ENCODE measurements at regions not wholly inside any gene's neighbourhood (a gene's known extent, or its start where the extent isn't known, plus 50 kb on each side); places are given as distances from the start of the nearest gene placed in this dataset.
"Not testable (repeated sequence)": the region's sequence is repeated elsewhere in the genome, so short reads cannot be mapped to it uniquely, and the experiment has no call there.

DNA sequence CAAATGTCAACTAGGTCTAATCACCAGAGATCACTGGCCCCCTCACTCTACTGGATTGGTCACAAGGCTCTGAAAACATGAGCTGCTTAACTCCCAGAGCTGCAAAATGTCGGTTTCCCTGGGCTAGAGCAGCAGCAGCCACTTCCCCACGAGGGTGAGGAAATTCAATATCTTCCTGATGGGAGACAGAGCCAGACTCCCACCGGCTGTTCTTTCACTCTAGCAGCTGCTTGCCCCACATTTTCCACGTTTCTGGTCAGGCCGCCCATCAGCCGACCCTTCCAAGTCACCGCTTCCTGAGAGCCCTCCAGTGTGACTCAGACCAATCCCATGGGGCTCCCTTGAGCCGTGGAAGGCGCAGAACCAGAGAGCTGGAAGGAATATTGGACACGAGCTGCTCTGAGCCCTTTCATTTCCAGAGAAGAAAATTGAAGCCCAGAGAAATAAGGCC, 227.0 kb downstream of the ADAMTS15 start:
- no peak for DNase-seq (ENCODE audit: low read depth)

- no peak for DNase-seq (ENCODE audit: low read depth)
These were observed 227.5 kb downstream of the ADAMTS15 start for GRCh38 chr11:130675917-130676316.

DNA sequence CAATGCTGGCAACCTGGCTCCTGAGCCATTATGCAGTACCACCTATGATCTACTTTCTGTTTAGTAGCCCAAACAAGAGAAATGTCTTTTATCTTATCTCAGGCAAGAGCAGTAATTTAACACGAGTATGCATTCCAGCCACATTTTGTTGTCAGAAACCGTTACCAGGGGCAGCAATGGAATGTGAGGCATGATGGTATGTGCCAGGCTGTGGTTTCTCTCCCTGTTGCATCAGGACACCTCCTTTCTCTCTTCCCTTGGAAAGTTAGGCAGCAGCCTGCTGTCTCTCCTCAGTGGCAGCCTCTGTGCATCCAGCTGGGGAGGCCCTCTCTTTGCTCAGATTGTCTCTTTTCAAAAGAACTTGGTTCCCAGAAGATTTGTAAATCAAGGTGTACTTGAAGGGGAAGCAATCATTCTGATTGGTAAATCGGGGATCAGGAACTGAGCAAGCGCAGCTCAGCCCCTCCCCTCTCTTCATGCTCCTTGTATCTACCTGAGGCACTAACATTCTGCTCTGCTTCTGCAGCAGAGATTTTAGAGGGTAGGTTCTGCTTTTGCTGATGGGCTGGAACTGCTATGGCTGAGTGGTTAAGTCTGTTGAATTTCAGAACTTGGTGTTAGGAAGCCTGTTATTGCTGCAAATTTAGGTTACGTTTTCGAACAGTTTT, 229.2 kb downstream of the ADAMTS15 start:
- peak; percentile 46 for DNase-seq (ENCODE audit: low read depth)

GRCh38 chr11:130679247-130679646, 230.8 kb downstream of the ADAMTS15 start:
- no peak for DNase-seq (ENCODE audit: low read depth)

DNA sequence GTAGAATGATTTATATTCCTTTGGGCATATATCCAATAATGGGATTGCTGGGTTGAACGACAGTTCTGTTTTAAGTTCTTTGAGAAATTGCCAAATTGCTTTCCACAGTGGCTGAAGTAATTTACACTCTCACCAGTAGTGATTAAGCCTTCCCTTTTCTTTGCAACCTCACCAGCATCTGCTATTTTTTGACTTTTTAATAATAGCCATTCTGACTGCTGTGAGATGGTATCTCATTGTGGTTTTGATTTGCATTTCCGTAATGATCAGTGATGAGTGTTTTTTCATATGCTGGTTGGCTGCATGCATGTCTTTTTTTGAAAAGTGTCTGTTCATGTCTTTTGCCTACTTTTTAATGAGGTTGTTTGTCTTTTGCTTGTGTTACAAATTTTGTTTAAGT, 233.8 kb downstream of the SNX19 start:
- DNase-seq (ENCODE audit: low read depth), result not testable (repeated sequence)

- DNase-seq (ENCODE audit: low read depth), result no peak
These were observed 226.9 kb downstream of the SNX19 start for GRCh38 chr11:130689222-130689908.

DNA sequence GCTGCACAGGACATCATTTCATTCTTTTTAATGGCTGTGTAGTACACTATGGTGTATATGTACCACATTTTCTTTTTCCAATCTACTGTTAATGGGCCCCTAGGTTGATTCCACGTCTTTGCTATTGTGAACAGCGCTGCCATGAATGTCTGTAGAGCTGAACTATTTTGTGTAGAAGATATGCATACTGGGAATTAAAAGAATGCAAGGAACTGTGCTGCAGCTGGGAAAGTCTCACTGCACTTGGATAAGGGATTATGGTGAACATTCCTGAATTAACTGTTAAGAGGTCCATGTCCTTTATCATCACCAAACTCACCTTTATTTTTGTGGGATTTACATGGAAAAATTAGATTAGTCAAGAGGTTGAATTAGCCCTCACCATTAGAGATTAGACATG, 224.7 kb downstream of the SNX19 start:
- no peak for DNase-seq (ENCODE audit: low read depth)

DNA sequence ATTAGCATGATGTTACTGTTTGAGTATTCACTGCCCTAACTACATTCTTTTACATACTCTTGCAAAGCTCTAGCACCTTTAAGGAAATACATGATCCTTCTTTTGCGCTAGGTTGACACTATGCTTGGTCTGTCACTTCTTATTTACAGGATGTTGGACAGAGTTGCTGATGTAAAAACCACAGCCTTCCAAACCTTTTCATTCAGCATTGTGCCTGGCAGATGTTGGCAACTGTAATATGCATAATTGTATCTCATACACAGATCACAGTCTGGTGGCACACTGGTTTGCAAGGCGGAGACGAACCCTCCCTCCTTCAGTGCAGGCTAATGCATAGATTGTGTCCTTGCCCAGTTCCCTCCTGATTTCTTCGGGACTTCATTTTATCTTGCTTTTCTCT, 224.1 kb downstream of the SNX19 start:
- no peak for DNase-seq (ENCODE audit: low read depth)

GRCh38 chr11:130693543-130693942, 222.7 kb downstream of the SNX19 start:
- DNase-seq (ENCODE audit: low read depth), result no peak

GRCh38 chr11:130694488-130695045, 221.7 kb downstream of the SNX19 start:
- DNase-seq (ENCODE audit: low read depth), result no peak

DNA sequence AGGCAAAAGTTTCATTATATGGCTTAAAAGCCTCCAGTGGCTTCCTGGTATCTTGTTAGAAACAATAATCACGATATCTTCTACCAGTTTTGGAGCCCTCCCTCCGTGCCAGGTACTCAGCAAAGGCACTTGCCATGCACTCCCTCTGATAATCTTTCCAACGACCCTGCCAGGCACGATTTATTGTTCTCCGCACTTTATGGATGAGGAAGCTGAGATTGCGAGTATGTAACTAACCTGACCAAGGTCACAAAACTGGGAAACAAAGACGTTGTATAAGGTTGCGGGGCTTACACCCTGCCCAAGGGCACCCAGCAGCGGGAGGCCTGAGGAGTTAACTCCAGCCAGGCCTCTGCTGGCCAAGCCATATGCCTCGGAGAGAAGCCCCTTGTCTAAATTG, 218.1 kb downstream of the SNX19 start:
- no peak for DNase-seq (ENCODE audit: low read depth)

GRCh38 chr11:130699561-130699960, 216.7 kb downstream of the SNX19 start:
- DNase-seq (ENCODE audit: low read depth), result no peak

DNA sequence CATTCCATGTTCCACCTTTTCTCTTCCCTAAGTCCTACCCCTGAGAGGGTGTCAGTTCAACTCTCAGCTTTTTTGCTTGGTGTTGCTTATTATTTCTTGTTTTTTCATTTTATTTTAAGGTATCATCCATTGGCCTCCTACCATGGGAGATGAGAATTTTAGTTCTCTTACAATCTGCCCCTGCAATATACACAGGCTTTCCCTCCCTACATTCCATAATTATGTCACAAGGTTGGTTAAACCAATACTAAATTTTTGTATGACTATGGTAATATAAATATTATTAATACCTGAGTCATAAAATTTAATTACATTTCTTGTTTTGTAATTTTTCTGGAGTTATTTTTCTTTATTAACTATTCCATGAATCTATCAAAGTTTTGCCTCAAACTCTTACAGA, 216.2 kb downstream of the SNX19 start:
- DNase-seq (ENCODE audit: low read depth), result no peak

DNA sequence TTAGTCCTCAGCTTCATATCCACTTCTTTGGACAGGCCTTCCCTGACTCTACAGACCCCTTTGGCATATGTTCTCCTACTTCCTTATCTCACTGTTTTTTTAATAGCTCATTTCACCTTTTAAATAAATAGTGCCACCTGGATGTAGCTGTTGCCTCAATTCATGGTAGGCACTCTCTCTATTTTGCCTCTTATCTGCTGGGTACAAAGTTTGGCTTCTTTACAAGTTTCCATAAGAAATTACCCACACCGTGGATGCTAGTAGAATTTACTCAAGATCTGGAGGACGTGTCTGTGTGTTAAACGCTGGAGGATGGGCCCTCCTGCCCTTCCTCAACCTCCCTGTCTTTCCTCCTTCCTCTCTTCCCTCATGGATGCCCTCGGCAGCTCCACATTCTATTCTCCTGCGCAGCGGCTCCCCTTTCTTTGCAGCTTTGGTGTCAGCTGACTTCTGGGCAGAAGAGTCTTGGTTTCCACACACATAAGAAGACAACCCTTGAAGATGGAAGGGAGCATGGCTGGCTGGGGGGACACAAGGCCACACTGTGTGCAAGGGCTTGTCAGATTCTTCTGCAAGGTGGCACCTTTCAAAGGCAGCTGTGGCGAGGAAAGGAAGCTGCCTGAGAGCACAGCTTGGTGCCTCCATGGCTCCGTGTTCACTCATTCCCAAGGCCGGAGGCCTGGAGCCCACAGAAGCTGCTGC, 212.6 kb downstream of the SNX19 start:
- no peak for DNase-seq (ENCODE audit: low read depth)

DNA sequence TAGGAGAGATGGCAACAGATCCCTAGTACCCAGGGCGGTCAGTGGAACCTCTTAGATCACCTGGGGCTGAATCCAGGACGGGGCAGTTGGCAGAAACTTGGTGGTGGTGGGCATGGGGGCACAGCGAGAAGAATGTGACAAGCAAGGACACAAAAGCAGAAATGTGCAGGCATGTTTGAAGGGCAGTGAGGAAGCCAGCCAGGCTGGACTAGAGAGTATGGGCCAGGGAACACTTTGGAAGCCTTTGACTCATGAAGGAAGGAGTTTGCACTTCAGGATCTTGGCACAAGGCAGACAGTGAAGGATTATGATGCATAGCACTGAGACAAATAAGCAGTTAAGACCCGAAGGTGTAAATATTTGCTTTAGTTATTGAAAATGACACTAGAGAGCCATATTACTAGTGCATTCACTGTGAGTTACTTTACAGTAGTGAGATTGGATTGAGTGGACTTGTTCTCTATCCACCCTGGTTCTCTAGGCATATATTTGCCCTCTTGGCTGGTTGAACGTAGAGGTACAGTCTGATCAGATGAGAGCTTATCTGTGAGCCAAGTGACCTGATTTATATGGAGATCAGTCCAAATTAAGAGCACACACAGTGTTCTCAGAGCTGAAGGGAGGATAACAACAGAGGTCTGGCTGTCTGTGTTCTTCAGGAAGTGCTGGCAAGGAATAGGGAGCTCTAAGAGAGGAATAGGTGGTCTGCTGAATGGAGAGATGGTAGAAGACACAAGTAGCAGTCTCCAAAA, 210.4 kb downstream of the SNX19 start:
- DNase-seq (ENCODE audit: low read depth), result no peak

DNA sequence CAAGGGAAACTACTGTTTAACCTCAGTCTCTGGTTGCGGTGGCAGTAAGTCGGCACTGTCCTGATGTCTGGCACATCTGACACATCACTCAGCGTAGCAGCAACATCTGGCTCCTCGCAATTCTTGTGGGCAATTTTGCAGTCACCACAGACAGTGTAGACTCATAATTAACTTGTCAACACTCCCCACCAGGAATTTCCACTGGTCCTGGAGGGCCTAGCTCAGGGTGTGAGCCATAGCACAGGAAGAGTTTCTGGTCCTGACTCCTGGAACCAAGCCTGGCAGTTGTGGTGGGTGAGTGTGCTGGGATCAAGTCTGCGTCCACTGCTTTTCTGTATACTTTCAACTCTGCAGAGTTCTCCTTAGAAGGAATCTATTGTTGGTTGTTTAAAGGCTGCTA, 209.7 kb downstream of the SNX19 start:
- peak; percentile 74 for DNase-seq (ENCODE audit: low read depth)

DNA sequence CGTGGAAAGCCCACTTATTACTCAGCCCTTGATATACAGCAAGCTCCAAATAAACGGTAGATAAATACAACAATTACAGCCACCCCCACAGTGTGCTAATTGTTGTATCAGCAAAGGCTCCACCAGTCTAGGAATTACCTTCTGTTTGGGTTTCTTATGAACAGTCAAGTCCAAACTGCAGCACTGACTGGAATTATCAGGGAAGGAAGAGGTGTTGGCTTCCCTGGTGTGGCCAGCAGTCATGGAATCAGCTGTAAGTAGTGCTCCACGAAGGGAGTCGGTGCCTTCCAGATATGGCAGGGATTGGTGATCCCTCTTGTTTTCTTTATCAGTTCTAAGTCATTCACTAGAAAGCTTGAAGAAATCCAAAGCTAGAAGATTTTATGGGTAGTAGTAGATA, 209.1 kb downstream of the SNX19 start:
- no peak for DNase-seq (ENCODE audit: low read depth)

DNA sequence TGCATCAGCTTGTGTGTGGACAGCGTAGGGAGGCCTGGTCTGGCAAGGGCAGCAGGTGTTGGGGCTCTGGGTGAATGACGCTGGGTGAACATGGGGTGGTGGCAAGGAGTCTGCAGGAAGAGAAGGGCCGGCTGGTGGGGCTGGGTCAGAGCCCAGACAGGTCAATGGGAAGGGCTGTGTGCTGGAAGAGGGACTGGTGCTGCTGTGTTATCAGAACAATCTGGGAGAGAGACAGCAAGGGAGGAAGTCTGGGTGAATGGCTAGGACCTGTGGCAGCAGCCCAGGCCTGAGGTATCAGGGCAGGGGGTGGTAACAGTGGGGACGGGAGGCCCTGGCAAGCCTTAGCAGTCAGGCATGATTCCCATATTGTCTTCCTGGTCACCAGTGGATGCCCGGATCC, 206.7 kb downstream of the SNX19 start:
- no peak for DNase-seq (ENCODE audit: low read depth)

GRCh38 chr11:130710021-130710420, 206.3 kb downstream of the SNX19 start:
- no peak for DNase-seq (ENCODE audit: low read depth)

DNA sequence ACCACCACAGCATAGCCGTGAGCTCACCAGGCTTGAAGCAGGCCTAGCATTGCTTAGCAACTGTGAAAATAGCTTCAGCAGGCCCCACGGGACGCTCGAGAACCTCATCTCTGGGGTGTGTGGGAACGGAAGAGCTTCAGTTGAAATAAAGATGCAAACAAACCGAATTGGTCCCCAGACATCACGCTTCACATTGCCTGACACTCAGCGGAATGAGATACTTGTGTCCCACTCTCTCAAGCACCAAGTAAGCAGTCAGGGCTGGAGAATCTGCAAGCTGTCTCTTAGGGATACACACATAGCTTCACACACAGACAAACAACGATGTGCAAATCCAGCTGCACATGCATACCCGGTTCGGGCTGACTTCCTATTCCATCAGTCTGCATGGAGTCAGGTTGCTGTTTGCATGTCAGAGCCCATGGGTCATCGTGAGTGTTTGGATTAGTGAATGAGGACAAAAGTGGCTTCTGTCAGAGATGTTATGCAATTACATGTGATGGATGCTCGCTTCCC, 205.7 kb downstream of the SNX19 start:
- DNase-seq (ENCODE audit: low read depth), result no peak

DNA sequence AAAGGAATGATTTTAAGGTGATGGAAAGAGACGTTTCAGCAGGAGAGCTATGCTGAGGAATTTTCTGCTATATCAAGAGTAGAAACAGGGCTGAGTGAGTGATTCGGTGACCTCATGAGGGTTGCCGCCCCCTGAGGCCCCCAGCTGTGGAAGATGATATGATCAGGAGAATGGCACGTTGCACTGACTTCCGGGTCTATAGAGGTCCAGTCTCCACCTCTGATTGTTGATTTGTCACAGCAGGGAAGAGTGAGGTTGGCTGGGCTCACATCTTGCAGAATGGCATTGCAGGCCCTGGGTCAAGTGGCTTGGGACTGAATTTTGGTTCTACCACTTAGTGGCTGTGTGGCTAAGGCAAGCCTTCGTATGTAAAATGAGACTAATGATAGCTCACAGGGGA, 205.1 kb downstream of the SNX19 start:
- no peak for DNase-seq (ENCODE audit: low read depth)

DNA sequence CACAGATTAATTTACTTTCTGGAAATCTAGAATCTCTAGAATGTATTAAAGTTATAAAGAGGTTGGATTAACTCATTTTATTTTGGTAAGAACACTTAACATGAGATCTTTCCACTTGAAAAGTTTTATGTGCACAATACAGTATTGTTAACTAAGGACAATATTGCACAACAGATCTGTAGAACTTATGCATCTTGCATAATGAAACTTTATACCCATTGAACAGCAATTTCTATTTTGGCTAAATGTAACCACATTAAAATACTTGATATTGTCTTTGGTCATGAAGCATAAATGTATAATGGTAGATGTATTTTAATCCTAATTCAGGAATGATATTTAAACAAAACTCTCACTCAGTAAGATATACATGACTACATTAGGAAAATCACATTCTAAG, 203.8 kb downstream of the SNX19 start:
- no peak for DNase-seq (ENCODE audit: low read depth)
